BE2C (cell line): ENCODE measurements at regions not wholly inside any gene's neighbourhood (a gene's known extent, or its start where the extent isn't known, plus 50 kb on each side); places are given as distances from the start of the nearest gene placed in this dataset.

ENCODE experiments used
- DNase-seq: peaks from one replicate; pipeline ENCODE4 v3.0.0-alpha.2; 2020
- H3K27me3 ChIP-seq: fragments of 250-450 bp; sonication (Bioruptor Pico); 2 replicates; pipeline ENCODE4 v1.5.1; 2020; ENCODE audit warnings: mild to moderate bottlenecking
- H3K36me3 ChIP-seq: fragments of 250-450 bp; sonication (Bioruptor Pico); 2 replicates; pipeline ENCODE4 v1.5.1; 2020; ENCODE audit warnings: mild to moderate bottlenecking
- H3K4me1 ChIP-seq: fragments of 250-450 bp; sonication (Bioruptor Pico); 2 replicates; pipeline ENCODE4 v1.5.1; 2020
- H3K4me3 ChIP-seq: 2 replicates; pipeline ENCODE4 v1.5.1; 2011; ENCODE audit warnings: low read depth, low read length
- H3K9me3 ChIP-seq: fragments of 250-450 bp; sonication (Bioruptor Pico); 2 replicates; pipeline ENCODE4 v1.5.1; 2020
- TF ChIP-seq, protein P1 (sequence below): IDR thresholded peaks from 2 replicates; pipeline ENCODE4 v1.5.1; 2012; ENCODE audit warnings: mild to moderate bottlenecking, low read depth, low read length

DNA sequence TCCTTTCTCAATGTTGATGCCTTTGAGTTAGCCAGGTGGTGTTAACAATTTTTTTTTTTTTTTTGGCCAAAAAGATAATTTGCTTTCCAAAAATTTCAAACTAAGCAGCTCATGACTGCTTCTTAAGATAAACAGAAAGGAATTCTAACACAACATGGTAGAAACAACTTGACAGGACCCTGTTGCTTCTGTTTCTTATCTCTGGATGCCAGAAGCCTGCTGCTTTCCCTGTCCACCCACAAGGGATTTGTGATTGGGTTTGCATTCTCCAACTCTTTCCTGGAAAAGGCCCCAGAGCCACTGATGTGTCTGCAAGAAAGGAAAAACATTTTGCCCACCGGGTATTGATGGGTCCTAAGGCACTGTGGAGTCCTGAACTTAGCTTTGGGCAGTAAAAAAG, 217.2 kb upstream of the PKDCC start:
- Histone ChIP-seq H3K4me1 (no peaks in the 10 kb centered on the region), H3K4me3 (no peak overlapping the region), H3K9me3 (no peaks in the 10 kb centered on the region), H3K36me3 (no peaks in the 10 kb centered on the region), H3K27me3 (no peaks in the 10 kb centered on the region)
- TF ChIP-seq, protein P1, sequence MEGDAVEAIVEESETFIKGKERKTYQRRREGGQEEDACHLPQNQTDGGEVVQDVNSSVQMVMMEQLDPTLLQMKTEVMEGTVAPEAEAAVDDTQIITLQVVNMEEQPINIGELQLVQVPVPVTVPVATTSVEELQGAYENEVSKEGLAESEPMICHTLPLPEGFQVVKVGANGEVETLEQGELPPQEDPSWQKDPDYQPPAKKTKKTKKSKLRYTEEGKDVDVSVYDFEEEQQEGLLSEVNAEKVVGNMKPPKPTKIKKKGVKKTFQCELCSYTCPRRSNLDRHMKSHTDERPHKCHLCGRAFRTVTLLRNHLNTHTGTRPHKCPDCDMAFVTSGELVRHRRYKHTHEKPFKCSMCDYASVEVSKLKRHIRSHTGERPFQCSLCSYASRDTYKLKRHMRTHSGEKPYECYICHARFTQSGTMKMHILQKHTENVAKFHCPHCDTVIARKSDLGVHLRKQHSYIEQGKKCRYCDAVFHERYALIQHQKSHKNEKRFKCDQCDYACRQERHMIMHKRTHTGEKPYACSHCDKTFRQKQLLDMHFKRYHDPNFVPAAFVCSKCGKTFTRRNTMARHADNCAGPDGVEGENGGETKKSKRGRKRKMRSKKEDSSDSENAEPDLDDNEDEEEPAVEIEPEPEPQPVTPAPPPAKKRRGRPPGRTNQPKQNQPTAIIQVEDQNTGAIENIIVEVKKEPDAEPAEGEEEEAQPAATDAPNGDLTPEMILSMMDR: no peak
- DNase-seq: peak; percentile 34

DNA sequence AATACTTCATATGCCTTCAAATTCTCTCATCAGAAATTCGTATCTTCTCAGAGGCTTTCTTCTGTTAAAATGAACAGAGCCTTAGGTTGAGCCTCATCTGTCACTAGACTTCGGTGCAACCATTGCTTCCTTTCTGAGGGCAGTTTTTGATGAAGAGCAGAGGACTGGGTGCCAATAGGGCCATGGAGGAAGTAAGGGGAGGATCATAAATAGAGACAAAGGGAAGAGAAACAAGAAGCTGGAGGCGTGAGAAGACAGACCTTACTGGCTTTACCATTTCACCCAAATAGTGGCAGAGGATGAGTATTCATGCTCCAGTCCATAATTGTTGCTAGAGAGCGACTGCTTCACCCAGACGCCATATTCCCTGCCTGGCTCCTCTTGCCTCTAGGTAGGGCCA, 215.6 kb upstream of the PKDCC start:
- no peaks in the 10 kb centered on the region for H3K4me1 ChIP-seq
- H3K36me3 ChIP-seq: no peaks in the 10 kb centered on the region
- TF ChIP-seq, protein P1: no peak
- DNase-seq: no peak
- H3K27me3 ChIP-seq: peaks cover 5% of the 10 kb centered on the region
- no peaks in the 10 kb centered on the region for H3K9me3 ChIP-seq
- no peak overlapping the region for H3K4me3 ChIP-seq

DNA sequence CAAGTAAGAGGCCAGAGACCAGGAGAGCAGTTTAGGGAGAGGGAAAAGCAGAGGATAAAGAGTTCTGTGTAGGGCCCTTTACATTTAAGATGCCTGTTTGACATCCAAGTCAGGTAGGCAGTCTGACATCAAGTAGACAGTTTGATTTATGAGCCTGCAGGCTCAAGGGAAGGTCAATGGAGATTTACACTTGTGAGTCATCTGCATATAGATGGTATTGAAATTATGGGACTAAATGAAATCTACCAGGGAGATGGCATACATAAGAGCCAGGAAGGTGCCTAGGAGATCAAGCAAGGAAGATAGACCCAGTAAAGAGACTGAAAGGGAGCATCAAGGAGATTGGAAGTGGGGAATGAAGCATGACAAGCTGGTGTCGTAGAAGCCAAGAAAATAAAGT, 212.4 kb upstream of the PKDCC start:
- no peaks in the 10 kb centered on the region for H3K4me1 ChIP-seq

DNA sequence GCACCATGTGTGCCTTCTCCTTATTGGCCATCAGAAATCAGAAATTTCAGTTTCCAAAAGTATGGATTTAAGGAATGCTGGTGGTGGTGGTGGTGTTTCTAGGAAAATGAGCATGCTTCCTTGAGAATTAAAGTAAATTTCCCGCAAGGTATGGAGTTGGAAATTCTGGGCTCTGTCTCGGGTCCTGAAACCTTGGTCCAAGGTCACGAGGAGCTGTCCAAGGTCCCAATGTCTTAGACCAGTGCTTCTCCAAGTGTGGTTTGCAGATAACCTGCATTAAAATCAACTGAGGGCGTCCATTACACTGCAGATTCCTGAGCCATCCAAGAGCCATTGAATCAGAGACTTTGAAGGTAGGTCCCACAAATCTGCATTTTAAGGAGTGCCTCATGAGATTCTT, 210.9 kb upstream of the PKDCC start:
- Histone ChIP-seq H3K4me1 (no peaks in the 10 kb centered on the region), H3K9me3 (no peaks in the 10 kb centered on the region), H3K36me3 (no peaks in the 10 kb centered on the region), H3K4me3 (no peak overlapping the region), H3K27me3 (peaks cover 15% of the 10 kb centered on the region)
- TF ChIP-seq, protein P1: no peak
- no peak for DNase-seq

More for the DNA sequence above, 212.4 kb upstream of the PKDCC start:
- no peaks in the 10 kb centered on the region for H3K9me3 ChIP-seq
- no peak for DNase-seq
- TF ChIP-seq, protein P1: no peak
- peaks cover 15% of the 10 kb centered on the region for H3K27me3 ChIP-seq
- H3K36me3 ChIP-seq: no peaks in the 10 kb centered on the region
- H3K4me3 ChIP-seq: no peak overlapping the region

DNA sequence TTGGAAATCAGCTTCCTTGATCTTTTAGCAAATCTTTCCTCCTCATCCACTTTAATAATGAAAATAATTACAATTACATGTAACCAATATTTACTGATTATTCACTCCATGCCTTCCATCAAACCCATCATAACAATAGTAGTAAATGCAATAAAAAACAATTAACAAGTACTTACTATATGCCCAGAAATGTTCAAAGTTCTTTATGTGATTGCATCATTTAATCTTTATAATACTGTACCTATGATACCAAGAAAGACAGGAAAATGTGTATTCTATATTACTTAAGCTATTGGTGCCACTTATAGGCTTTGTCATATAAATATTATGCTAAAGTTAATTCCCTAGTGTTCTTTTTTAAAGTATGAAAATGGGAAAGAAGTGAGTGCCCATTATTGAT, 210.2 kb upstream of the PKDCC start:
- TF ChIP-seq, protein P1: no peak
- no peaks in the 10 kb centered on the region for H3K9me3 ChIP-seq
- H3K27me3 ChIP-seq: peaks cover 15% of the 10 kb centered on the region
- no peaks in the 10 kb centered on the region for H3K36me3 ChIP-seq
- H3K4me1 ChIP-seq: no peaks in the 10 kb centered on the region
- no peak for DNase-seq
- H3K4me3 ChIP-seq: no peak overlapping the region

DNA sequence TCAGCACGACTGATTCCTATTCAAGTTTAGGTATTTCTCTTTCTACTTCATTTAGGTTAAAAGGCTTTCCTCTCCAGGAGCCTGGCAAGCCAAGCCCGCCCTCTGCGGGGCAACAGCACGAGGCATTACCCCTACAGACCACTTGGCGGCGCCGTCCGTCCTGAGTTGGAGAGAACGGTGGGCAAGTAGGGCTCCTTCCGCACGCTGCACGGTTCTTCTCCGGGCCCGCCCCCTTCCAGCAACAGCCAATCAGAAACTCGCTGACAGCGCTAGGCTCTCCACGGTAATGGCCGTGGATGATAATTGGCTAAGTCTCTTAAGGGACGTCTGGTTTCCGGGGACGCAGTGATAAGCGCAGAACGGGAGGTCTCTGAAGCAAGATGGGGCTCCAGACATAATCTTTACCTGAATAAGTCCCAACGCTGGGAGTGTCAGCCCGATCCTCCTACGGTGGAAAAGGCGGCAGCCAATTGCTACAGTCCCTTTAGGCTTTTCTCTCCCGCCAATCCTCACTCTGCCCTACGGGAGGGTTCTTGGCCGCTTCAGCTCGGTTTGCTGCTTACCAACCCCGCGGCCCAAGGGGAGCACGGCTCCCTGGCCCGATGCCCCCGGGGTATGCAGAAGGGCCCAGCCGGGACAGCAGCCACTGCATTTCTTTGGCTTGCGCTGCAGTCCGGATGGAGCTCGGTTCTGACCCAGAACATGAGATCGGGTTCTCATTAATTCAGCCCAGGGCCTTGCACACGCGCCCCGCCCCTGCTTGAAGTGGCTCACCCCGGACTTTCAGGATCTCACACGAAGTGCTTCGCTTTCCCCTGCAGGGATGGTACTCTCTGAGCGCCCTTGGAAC, 206.9 kb upstream of the PKDCC start:
- Histone ChIP-seq H3K9me3 (no peaks in the 10 kb centered on the region), H3K36me3 (no peaks in the 10 kb centered on the region), H3K27me3 (peaks cover 27% of the 10 kb centered on the region), H3K4me3 (peak overlapping the region; percentile 92), H3K4me1 (no peaks in the 10 kb centered on the region)
- TF ChIP-seq, protein P1: peak; percentile 99
- DNase-seq: peak; percentile 97
